GM19468 (cell line): ENCODE measurements at regions not wholly inside any gene's neighbourhood (a gene's known extent, or its start where the extent isn't known, plus 50 kb on each side); places are given as distances from the start of the nearest gene placed in this dataset.
A peak's percentile ranks its signal among the peaks of the same experiment; 100 is the strongest.
"Not testable (repeated sequence)": the region's sequence is repeated elsewhere in the genome, so short reads cannot be mapped to it uniquely, and the experiment has no call there.

Experiments used
- ATAC-seq: cut with Tn5 transposase; IDR thresholded peaks from one replicate; pipeline ENCODE4 v1.9.1; 2021; ENCODE audit warnings: mild to moderate bottlenecking, moderate library complexity, moderate number of reproducible peaks; ENCODE audit not compliant: unreplicated experiment; ENCODE audit errors: extremely low read depth

DNA sequence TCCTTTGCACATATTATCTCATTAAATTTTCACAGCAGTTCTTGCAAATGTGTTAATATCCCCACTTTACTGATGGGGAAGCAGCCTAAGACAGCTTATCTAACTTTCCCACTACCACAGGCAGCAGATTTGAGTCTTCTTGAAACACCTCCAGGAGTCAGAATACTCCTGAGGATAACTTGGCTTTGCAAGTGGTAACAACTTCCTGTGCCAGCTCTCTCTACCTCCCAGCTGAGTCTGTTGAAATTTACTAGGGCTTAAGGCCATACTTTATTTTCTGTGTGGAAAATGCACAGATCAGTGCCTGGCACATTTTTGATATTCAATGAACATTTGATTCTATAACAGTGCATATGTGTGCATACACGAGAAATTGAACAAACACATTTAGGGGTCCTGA, 136.1 kb upstream of the COBL start:
- ATAC-seq: no peak

DNA sequence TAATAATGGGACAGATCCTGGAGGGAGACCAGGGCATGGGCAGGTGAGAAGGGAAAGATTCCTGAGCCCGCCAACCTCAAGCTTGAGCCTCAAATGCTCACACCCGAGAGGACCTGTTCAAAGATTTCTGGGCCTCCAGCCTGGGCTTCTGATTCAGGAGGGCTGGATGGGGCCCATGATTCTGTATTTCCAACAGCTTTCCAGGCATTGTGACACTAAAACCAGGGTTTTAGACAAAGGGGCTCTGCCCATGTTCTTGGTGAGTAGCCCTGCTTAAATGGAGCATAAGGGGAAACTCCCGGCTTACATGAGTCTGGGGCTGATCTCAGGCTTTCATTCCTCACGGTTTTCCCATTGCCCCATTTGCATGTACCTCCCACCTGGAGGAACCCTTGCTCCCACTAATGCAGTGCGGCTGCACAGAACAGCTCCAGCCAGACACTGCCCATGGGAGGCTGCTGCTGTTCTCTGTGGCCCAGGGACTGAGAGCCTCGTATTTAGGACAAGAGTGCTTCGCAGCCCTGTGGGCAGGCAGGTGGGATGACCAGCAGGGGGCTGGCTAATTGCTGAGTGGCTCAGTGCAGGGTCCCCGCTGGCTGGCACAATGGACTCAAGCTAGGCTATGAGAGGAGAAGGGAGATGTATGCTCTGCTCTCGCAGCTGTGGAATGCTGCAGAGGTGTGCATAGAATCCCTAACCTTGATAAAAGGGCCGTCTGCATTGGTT, 135.3 kb upstream of the COBL start:
- no peak for ATAC-seq

DNA sequence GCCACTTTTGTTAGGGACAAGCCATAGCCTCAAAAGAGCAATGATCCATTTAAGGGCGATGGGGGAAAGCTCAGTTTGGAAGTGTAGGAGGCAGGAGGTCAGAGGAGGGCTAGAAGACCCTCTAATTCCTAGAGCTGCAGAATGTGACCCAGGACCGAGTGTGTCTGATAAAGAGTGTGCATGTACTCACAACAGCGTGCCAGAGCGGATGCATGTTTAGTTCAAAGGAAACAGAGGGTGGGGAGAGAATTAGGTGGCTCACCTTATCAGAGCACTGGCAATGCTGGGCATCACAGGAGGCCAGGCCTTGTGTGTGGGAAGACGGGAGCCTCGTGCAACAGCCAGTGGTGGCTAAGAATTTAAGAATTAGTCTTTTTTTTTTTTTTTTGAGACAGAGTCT, 133.9 kb upstream of the COBL start:
- ATAC-seq: no peak

DNA sequence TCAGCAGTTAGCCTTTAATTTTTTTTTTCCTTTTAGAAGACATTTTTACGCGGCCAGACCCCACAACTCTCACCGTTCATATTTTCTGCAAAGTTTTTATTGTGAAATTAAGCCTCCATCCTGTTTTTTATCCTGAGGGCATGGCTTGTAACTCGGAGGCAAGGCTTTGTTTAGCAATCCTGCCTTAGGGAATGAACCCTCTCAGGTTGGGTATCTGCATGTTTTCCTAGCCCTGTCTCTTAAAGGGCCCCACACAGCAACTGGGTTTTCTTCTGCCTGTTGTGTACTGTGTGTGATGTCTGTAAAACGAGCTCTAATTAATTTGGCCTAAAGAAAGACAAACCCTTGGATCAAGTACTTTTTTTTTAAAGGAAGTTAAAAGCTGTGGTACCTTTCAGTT, 130.2 kb upstream of the COBL start:
- ATAC-seq: no peak

DNA sequence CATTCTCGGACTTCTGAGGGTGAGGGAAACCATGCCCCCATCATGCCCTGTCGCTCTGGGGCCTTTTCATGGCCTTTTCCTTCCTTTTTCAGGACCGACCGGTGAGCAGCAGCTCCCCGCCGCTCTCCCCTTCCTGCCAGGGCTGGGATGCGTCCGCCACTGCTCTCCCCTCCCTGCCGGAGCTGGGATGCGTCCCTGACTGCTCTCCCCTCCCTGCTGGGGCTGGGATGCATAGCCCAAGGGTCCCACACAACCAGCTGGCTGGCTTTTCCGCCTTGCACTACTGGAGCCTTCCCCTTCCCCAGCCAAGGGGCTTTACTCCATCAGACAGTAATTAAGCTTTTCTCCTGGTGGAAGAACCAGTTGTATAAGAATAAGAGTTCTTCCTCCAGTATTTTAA, 129.7 kb upstream of the COBL start:
- ATAC-seq: no peak

- ATAC-seq: no peak
These were observed 128.3 kb upstream of the COBL start for GRCh38 chr7:51444936-51445335.

DNA sequence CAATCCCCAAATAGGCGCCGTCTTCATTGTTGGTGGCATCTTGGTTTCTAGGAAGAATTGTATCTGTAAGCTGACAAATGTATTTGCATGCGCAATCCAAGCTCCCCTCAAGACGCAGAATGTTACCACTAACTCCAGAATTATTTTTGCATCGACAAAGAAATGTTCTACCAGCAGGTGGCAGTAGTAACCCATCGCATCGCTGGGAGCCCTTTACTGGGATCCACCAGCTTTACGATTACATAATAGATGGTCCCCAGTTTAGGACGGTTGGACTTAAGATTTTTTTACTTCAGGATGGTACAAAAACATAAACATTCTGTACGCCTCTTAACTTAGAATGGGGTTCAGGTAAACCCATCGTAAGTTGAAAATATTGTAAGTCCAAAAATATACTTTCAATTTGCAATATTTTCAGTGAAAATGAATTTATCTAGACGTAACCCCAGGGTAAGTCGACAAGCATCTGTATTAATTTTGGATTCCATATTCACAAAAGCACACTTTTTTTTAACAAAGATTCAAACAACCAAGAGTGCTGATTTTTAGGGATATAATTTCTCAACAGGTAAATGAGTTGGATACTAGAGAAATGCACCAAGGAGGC, 114.0 kb upstream of the COBL start:
- peak; percentile 72 for ATAC-seq

- ATAC-seq: no peak
These were observed 111.7 kb upstream of the COBL start for GRCh38 chr7:51428217-51428887.

DNA sequence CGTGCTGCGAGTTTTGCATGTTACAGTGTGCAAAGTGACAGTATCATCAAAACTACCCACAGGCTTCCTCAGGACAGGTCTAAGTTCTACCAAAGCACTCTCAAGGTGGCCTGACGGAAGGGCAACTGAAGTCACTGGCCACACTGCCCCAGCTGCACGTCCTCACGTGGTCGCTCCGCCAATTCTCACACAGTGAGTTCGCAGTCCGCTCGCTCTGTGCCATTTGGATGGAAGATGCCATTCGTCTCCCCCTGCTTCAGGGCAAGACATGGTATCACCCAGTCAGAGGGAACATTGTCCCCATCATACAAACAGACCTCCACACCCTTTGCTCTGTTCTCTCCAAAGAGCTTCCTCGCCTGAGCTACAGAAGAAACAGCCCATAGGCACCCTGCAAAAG, 109.6 kb upstream of the COBL start:
- no peak for ATAC-seq

GRCh38 chr7:51409934-51410333, 93.3 kb upstream of the COBL start:
- ATAC-seq: not testable (repeated sequence)

DNA sequence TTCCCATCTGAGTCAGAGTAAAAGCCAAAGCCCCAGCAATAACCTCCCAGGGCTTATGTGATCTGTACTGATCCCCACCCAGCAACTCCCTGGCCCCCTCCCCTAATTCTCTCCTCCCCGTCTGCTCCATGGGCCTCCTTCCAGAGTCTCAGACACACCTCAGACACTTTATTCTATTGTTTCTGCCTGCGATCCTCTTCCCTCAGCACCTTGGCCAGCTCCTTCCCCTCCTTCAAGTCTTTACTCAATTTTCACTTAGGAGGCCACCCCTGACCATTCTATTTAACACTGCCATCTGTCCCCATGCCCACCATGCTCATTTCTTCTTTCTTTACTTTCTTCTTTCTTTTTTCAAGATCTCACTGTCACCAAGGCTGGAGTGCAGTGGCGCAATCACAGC, 81.0 kb upstream of the COBL start:
- not testable (repeated sequence) for ATAC-seq

- not testable (repeated sequence) for ATAC-seq
These were observed 76.4 kb upstream of the COBL start for GRCh38 chr7:51393003-51393402.

- ATAC-seq: not testable (repeated sequence)
These were observed 73.3 kb upstream of the COBL start for GRCh38 chr7:51389952-51390351.

DNA sequence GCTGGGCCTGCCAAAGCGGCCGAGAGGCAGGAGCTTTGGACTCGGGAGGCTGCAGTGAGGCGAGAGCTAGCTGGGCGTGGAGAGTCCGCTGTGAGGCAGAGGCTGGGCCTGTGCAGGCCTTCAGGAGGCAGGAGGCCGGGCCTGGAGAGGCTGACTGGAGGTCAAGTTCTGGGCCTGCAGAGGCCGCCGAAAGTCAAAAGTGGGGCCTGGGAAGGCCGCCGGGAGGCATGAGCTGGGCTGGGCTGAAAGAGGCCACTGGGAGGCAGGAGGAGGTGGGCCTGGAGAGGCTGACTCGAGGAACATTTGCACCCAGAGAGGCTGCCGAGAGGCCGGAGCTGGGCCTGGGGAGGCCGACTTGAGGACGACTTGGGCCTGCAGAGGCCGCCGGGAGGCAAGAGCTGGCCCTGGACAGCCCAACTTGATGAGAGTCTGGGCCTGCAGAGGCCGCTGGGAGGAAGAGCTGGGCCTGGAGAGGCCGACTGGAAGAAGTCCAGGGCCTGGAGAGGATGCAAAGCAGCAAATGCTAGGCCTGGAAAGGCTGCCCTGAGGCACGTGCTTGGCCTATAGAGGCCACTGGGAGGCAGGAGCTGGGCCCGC, 72.7 kb upstream of the COBL start:
- not testable (repeated sequence) for ATAC-seq

DNA sequence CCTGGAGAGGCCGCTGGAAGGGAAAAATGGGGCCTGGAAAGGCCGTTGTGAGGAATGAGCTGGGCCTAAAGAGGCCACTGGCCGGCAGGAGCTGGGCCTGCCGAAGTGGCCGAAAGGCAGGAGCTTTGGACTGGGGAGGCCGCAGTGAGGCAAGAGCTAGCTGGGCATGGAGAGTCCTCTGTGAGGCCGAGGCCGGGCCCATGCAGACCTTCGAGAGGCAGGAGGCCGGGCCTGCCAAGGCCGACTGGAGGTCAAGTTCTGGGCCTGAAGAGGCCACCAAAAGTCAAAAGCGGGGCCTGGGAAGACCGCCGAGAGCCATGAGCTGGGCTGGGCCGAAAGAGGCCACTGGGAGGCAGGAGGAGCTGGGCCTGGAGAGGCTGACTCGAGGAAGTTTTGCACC, 71.6 kb upstream of the COBL start:
- ATAC-seq: not testable (repeated sequence)

GRCh38 chr7:51386806-51387568, 70.4 kb upstream of the COBL start:
- not testable (repeated sequence) for ATAC-seq

- not testable (repeated sequence) for ATAC-seq
These were observed 69.6 kb upstream of the COBL start for GRCh38 chr7:51386184-51386583.

DNA sequence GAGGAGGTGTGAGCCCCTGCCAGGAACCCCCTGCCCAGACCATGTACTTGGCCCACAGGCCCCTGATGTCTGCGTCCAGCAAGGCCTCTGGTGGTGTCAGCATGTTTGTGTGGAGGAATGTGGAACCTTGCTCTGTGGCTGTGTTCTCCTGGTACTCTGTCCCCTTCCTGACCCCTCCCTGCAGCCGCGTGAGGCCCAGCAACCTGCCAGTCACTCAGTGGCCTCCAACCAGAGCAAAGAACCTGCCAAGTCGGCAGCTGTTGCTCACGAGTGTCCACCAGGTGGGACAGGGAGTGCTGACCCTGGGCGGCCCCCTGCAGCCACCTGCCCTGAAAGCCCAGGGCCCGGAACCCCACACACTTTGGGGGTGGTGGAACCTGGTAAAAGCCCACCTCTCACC, 65.6 kb upstream of the COBL start:
- ATAC-seq: not testable (repeated sequence)

DNA sequence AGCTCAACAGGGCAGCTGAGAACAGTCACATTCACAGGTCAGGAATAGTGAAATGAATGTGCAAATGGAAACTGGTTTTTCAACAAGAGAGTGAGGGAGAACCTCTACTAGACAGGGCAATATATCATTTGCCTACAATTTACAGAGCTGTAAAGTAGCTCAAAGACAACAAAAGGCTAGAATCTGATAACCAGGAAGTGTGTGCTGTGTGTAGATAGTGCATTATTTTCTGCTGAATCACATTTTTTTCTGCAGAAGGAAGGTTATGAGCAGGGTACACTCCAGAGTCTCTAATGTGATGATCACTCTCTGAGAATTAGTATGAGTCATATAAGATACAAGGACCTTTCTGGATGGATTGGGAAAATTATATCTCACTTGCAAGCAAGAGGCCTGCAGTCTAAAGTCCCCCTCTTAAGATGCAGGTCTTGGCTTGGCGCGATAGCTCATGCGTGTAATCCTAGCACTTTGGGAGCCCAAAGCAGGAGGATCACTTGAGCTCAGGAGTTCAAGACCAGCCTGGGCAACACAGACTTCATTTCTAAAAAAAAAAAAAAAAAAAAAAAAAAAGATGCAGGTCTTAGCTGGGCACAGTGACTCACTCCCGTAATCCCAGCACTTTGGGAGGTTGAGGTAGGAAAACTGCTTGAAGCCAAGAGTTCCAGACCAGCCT, 59.9 kb upstream of the COBL start:
- ATAC-seq: no peak

- no peak for ATAC-seq
These were observed 58.3 kb upstream of the COBL start for GRCh38 chr7:51374936-51375335.
